A673 (cell line): ENCODE measurements at regions not wholly inside any gene's neighbourhood (a gene's known extent, or its start where the extent isn't known, plus 50 kb on each side); places are given as distances from the start of the nearest gene placed in this dataset.

ENCODE experiments used
- BruUV-seq: library from RNA; stranded (reverse); fragments of 400-500 nt; replicated peaks from 2 replicates; lab custom pipeline; 2021; lab: Mats Ljungman, UMichigan
- CTCF ChIA-PET: fragments of 300-600 bp; sonication (Branson Sonifier 250); formaldehyde crosslinking; loops from one replicate; lab custom pipeline; 2022; ENCODE audit warnings: antibody characterized with exemption; lab: Charles Lee
- POLR2A ChIA-PET: fragments of 300-600 bp; sonication (Branson Sonifier 250); formaldehyde crosslinking; loops from one replicate; lab custom pipeline; 2022; ENCODE audit warnings: antibody characterized with exemption; ENCODE audit not compliant: low non-redundant PET; lab: Charles Lee
- DNase-seq: peaks from one replicate; pipeline ENCODE4 v3.0.0-alpha.2; 2015; ENCODE audit warnings: low spot score
- H3K27ac ChIP-seq: fragments of 200-600 bp; sonication (generic); 2 replicates; pipeline ENCODE4 v1.5.1; 2016; ENCODE audit warnings: mixed run types, low read depth, mild to moderate bottlenecking, mixed read lengths, antibody characterized with exemption, low read length; ENCODE audit not compliant: poor library complexity, severe bottlenecking
- H3K27me3 ChIP-seq: fragments of 200-600 bp; sonication (generic); replicated peaks from 2 replicates; pipeline ENCODE4 v1.6.1; 2017; ENCODE audit warnings: mixed run types, low read depth, mild to moderate bottlenecking, mixed read lengths, antibody characterized with exemption, low read length; ENCODE audit not compliant: insufficient read depth, poor library complexity
- H3K36me3 ChIP-seq: fragments of 200-600 bp; sonication (generic); 2 replicates; pipeline ENCODE4 v1.6.1; 2016; ENCODE audit warnings: mixed run types, mild to moderate bottlenecking, mixed read lengths, antibody characterized with exemption, low read length; ENCODE audit not compliant: insufficient read depth, poor library complexity, severe bottlenecking
- H3K4me1 ChIP-seq: fragments of 200-600 bp; sonication (generic); 2 replicates; pipeline ENCODE4 v1.6.1; 2017; ENCODE audit warnings: mixed run types, mild to moderate bottlenecking, mixed read lengths, antibody characterized with exemption, low read length; ENCODE audit not compliant: insufficient read depth, poor library complexity, severe bottlenecking
- H3K4me3 ChIP-seq: fragments of 200-600 bp; sonication (generic); 2 replicates; pipeline ENCODE4 v1.5.1; 2016; ENCODE audit warnings: low read depth, mixed run types, mild to moderate bottlenecking, mixed read lengths, low read length; ENCODE audit not compliant: poor library complexity, severe bottlenecking
- H3K9me3 ChIP-seq: fragments of 200-600 bp; sonication (generic); 2 replicates; pipeline ENCODE4 v1.6.1; 2016; ENCODE audit warnings: mixed run types, low read depth, mild to moderate bottlenecking, mixed read lengths, antibody characterized with exemption, low read length; ENCODE audit not compliant: poor library complexity, severe bottlenecking
- CTCF ChIP-seq: fragments of 300-800, 200-600 bp; sonication (generic); conservative IDR thresholded peaks from 2 replicates; pipeline ENCODE4 v1.5.1; 2017; ENCODE audit warnings: low read depth, mild to moderate bottlenecking, antibody characterized with exemption, low read length, moderate library complexity, mixed read lengths
- EZH2 ChIP-seq: fragments of 200-600 bp; sonication (generic); IDR thresholded peaks from 2 replicates; pipeline ENCODE4 v1.6.1; 2017; ENCODE audit warnings: borderline replicate concordance, low read depth, mild to moderate bottlenecking, mixed read lengths, antibody characterized with exemption, low read length; ENCODE audit not compliant: poor library complexity, severe bottlenecking
- intact Hi-C: fragments of 100-400 bp; cut with micrococcal nuclease; formaldehyde crosslinking; loops from one replicate; pipeline ENCODE4 v1.10.0; 2022; ENCODE audit not compliant: unreplicated experiment

- DNase-seq: no peak
- intact Hi-C loops: loop anchor here (2.0 to 10.0 kb wide), 3 partner anchors 190 to 328 kb away; no protein-coding TSS in a partner anchor
- Histone ChIP-seq H3K4me3 (no peak overlapping the region), H3K27me3 (no peaks in the 10 kb centered on the region), H3K36me3 (no peaks in the 10 kb centered on the region), H3K9me3 (no peaks in the 10 kb centered on the region), H3K4me1 (no peaks in the 10 kb centered on the region), H3K27ac (no peak overlapping the region)
- TF ChIP-seq CTCF: no peak
- no peak for TF ChIP-seq EZH2
- BruUV-seq: no TSS peak
- ChIA-PET POLR2A (no interaction called here), CTCF (no interaction called here)
Measured at GRCh38 chr4:73922317-73922716, 53.1 kb downstream of the CXCL1 start.
